ENCODE measurements at regions not wholly inside any gene's neighbourhood (a gene's known extent, or its start where the extent isn't known, plus 50 kb on each side); places are given as distances from the start of the nearest gene placed in this dataset.

DNA sequence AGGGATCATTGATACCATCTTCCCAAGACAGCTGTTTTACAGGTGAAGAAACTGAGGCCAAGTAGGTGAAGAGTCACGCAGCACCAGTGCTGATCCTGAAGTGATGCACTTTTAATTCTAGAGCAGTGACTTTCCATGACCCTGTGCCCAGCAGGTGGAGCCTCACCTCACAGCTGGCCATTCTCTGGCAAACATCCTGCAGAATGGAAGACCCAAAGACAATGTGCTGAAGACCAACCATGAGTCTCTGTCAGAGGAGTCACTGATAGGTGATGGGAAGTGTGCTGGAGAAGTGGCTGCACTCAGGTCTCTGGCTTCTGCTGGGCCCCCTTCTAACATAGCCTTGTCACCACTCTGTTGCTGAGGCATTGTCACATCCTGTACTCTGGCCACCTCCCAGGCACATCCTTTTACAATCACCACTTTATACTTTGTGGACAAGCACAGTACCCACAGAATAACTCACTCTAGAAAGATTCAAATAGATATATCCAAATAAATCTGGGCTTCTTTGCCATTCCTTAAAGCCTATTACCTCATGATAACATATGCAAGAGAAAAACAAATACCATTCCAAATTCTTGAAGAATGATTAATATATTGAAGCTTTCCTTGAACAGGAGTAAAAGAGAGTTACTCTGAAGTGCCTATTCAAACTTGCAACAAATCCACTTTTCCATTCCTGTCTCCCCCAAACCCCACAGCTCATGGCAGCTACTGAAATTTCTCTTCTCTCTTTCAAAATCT is 64.1 kb upstream of the SCOC start:
- Histone ChIP-seq H4K20me1 (ENCODE audit: control insufficient read depth, insufficient read depth, low read length, poor library complexity, severe bottlenecking) (no peaks in the 10 kb centered on the region), H3K4me2 (replicated peaks; ENCODE audit: low read depth, low read length, poor library complexity, severe bottlenecking) (no peak overlapping the region), H3K4me3 (ENCODE audit: control extremely low read depth in 1 of 5, extremely low read depth in 1 of 5, insufficient read depth in 1 of 5, low read depth in 2 of 5, low read length in 4 of 5) (no peak overlapping the region), H3K9ac (ENCODE audit: low read length) (no peak overlapping the region), H3K27me3 (replicated peaks in 1 of 4; ENCODE audit: control extremely low read depth in 1 of 4, control insufficient read depth in 3 of 4, insufficient read depth in 4 of 4, low read length in 3 of 4) (no peaks in the 10 kb centered on the region), H2AFZ (ENCODE audit: insufficient read depth, low read depth, low read length, poor library complexity, severe bottlenecking) (no peak overlapping the region), H3K9me3 (ENCODE audit: control extremely low read depth in 1 of 3, control insufficient read depth in 2 of 3, insufficient read depth in 1 of 3, low read length in 2 of 3) (no peaks in the 10 kb centered on the region), H3K27ac (ENCODE audit: low read length in 2 of 2) (no peak overlapping the region), H3K4me1 (ENCODE audit: control insufficient read depth in 2 of 2, insufficient read depth in 2 of 2, low read length in 2 of 2) (peaks cover 3 to 4% of the 10 kb centered on the region in 2 donors), H3K36me3 (replicated peaks in 1 of 2; ENCODE audit: control extremely low read depth in 1 of 2, control insufficient read depth in 1 of 2, extremely low read depth in 1 of 2, insufficient read depth in 2 of 2, low read length in 1 of 2) (no peaks in the 10 kb centered on the region), H3K79me2 (ENCODE audit: control insufficient read depth, insufficient read depth, low read length) (no peaks in the 10 kb centered on the region)
- intact Hi-C loops (cut with micrococcal nuclease): no loop called here
- ChIA-PET CTCF (no interaction called here), POLR2A (no interaction called here)
- H3K4me3 Mint-ChIP-seq: no peak overlapping the region
- H3K27me3 Mint-ChIP-seq: peaks cover 8% of the 10 kb centered on the region
- TF ChIP-seq, protein P1, sequence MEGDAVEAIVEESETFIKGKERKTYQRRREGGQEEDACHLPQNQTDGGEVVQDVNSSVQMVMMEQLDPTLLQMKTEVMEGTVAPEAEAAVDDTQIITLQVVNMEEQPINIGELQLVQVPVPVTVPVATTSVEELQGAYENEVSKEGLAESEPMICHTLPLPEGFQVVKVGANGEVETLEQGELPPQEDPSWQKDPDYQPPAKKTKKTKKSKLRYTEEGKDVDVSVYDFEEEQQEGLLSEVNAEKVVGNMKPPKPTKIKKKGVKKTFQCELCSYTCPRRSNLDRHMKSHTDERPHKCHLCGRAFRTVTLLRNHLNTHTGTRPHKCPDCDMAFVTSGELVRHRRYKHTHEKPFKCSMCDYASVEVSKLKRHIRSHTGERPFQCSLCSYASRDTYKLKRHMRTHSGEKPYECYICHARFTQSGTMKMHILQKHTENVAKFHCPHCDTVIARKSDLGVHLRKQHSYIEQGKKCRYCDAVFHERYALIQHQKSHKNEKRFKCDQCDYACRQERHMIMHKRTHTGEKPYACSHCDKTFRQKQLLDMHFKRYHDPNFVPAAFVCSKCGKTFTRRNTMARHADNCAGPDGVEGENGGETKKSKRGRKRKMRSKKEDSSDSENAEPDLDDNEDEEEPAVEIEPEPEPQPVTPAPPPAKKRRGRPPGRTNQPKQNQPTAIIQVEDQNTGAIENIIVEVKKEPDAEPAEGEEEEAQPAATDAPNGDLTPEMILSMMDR (IDR thresholded peaks at IDR 0.05): no peak
- no peak for TF ChIP-seq EZH2 (IDR thresholded peaks at IDR 0.05; ENCODE audit: borderline replicate concordance, insufficient read depth, low read depth, low read length, poor library complexity, severe bottlenecking)
- no peak for DNase-seq
- no peaks in the 10 kb centered on the region for H3K9me3 Mint-ChIP-seq (ENCODE audit: insufficient read depth)
- ATAC-seq (ENCODE audit: low read depth): no peak
- H3K4me1 Mint-ChIP-seq: peaks cover 3% of the 10 kb centered on the region
- WGBS (ENCODE audit: insufficient coverage): 78% methylated on average over 1 of the region's 1 CpG
- no peak overlapping the region for H3K27ac Mint-ChIP-seq

DNA sequence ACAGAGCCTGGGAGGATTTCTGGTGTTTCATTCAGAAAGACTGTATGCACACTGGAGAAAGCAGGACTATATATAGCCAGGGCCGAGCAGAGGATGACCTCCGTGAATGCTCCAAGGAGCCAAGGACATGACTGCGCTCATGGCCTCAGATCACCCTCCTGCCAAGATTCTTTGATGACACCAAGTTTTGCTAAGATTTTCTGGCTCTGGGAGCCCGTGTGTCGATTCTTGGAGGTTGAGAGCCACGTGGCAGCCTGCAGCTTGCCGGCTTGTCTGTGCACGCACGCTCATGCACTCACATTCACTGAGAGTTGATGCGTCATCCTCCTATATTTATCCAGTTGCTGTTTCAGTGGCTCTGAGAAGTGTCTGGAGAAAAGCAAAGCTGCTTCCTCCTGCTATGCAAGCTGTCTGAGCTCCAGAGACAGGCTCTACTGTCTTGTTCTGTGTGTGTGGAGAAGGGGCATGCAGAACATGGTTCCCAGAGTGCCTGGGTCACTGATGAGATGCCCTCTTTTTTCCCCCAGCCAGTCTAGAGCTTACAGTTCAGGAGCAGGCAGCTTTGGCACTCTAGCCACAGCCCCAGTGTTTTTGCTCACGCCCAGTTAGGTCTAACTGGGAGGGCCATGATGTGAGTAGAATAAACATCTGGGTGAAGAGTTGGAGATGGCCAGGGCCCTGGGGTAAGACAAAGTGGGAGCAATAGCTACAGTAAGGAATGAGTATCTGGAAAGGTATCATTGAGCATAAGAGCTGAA is 64.9 kb upstream of the SCOC start:
- no peaks in the 10 kb centered on the region for H4K20me1 ChIP-seq (ENCODE audit: control insufficient read depth, insufficient read depth, low read length, poor library complexity, severe bottlenecking)
- intact Hi-C loops (cut with micrococcal nuclease): no loop called here
- H3K79me2 ChIP-seq (ENCODE audit: control insufficient read depth, insufficient read depth, low read length): no peaks in the 10 kb centered on the region
- DNase-seq (no peak), ATAC-seq (ENCODE audit: low read depth) (no peak)
- H3K36me3 ChIP-seq (replicated peaks in 1 of 2; ENCODE audit: control extremely low read depth in 1 of 2, control insufficient read depth in 1 of 2, extremely low read depth in 1 of 2, insufficient read depth in 2 of 2, low read length in 1 of 2): no peaks in the 10 kb centered on the region
- 91% methylated on average over 11 of the region's 11 CpGs for WGBS (ENCODE audit: insufficient coverage)
- peaks cover 3 to 4% of the 10 kb centered on the region in 2 donors for H3K4me1 ChIP-seq (ENCODE audit: control insufficient read depth in 2 of 2, insufficient read depth in 2 of 2, low read length in 2 of 2)
- H3K27me3 Mint-ChIP-seq: peaks cover 13% of the 10 kb centered on the region
- H2AFZ ChIP-seq (ENCODE audit: insufficient read depth, low read depth, low read length, poor library complexity, severe bottlenecking): no peak overlapping the region
- TF ChIP-seq, protein P1 (IDR thresholded peaks at IDR 0.05): no peak
- TF ChIP-seq EZH2 (IDR thresholded peaks at IDR 0.05; ENCODE audit: borderline replicate concordance, insufficient read depth, low read depth, low read length, poor library complexity, severe bottlenecking): no peak
- CTCF ChIA-PET: no interaction called here
- H3K4me1 Mint-ChIP-seq: peaks cover 3% of the 10 kb centered on the region
- H3K9me3 Mint-ChIP-seq (ENCODE audit: insufficient read depth): no peaks in the 10 kb centered on the region
- H3K27me3 ChIP-seq (replicated peaks in 1 of 4; ENCODE audit: control extremely low read depth in 1 of 4, control insufficient read depth in 3 of 4, insufficient read depth in 4 of 4, low read length in 3 of 4): no peaks in the 10 kb centered on the region
- no peak overlapping the region for H3K4me2 ChIP-seq (replicated peaks; ENCODE audit: low read depth, low read length, poor library complexity, severe bottlenecking)
- POLR2A ChIA-PET: no interaction called here
- H3K4me3 Mint-ChIP-seq: no peak overlapping the region
- no peaks in the 10 kb centered on the region for H3K9me3 ChIP-seq (ENCODE audit: control extremely low read depth in 1 of 3, control insufficient read depth in 2 of 3, insufficient read depth in 1 of 3, low read length in 2 of 3)
- H3K4me3 ChIP-seq (ENCODE audit: control extremely low read depth in 1 of 5, extremely low read depth in 1 of 5, insufficient read depth in 1 of 5, low read depth in 2 of 5, low read length in 4 of 5): no peak overlapping the region
- H3K27ac Mint-ChIP-seq: no peak overlapping the region
- H3K9ac ChIP-seq (ENCODE audit: low read length): no peak overlapping the region
- H3K27ac ChIP-seq (ENCODE audit: low read length in 2 of 2): no peak overlapping the region

Data from B cell (primary cell).